MV-4-11 (cell line): ENCODE measurements at regions not wholly inside any gene's neighbourhood (a gene's known extent, or its start where the extent isn't known, plus 50 kb on each side); places are given as distances from the start of the nearest gene placed in this dataset.
"Not testable (repeated sequence)": the region's sequence is repeated elsewhere in the genome, so short reads cannot be mapped to it uniquely, and the experiment has no call there.

Experiments used
- DNase-seq: peaks from one replicate; lab custom pipeline; 2025; lab: John Stamatoyannopoulos, UW

- DNase-seq, result not testable (repeated sequence)
These were observed 84.6 kb upstream of the ZNG1F start for GRCh38 chr9:41273549-41274267.

DNA sequence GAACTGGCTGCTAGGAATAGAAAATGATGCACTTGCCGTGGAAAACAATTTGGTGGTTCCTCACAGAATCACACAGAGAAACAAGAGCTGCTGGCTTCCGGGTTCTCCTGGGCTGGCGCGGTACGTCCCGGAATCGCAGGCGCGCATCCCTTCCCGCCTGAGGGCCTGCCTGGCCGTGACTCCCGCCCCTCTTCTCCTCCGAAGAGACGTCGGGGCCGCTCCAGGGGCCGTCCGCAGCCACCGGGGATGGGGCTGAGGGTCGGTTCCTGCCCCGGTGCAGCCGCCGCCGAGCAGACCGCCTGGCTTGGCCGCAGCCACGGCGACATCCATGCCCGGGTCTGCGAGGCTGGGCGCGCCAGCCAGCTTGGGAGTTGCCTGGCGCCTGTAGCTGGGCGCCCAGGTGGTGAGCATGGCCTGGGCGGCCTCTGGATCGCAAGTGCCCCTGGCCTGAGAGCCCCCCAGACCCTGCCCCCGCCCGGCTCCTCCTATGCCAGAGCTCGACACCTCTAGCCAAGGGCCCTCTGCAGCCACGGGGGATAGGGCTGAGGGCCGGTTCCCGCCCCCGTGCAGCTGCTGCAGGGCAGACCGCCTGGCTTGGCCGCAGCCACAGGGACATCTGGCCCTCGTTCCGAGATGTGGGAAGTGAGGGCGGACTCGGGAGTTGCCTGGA, 83.9 kb upstream of the ZNG1F start:
- not testable (repeated sequence) for DNase-seq

DNA sequence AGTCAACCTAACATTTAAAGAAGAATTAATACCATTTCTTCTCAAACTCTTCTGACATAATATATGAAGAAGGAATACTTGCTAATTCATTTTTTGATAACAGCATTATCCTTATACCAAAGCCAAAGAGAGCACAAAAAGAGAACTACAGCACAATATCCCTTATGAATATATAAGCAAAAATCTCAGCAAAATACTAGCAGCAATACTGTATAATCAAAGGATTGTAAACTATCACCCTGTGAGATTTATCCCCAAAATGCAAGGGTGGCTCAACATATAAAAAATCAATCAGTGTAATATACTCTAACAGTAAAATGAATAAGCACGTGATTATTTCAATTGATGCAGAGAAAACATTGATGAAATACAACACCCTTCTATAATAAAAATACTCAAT, 81.9 kb upstream of the ZNG1F start:
- not testable (repeated sequence) for DNase-seq

GRCh38 chr9:41269471-41269870, 80.4 kb upstream of the ZNG1F start:
- not testable (repeated sequence) for DNase-seq

GRCh38 chr9:41269054-41269453, 79.9 kb upstream of the ZNG1F start:
- not testable (repeated sequence) for DNase-seq

DNA sequence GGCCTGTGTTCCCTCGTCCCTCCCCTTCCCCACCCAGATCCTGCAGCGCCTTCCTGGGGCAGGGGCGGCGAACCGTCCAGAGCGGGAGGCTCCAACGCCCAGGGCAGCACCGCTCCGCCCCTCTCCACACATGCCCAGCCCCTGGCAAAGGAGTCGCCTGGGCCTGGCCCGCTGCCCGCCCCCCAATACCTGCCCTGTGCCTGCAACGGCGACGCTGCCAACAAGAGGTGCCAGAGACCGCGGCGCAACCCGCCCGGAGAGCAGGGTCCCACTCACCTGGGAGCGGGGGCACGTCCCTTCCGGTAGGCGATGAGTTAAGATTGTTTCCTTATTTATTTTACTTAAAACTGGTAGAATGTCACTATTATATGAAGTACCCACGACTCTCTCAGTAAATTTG, 77.5 kb upstream of the ZNG1F start:
- DNase-seq, result not testable (repeated sequence)

DNA sequence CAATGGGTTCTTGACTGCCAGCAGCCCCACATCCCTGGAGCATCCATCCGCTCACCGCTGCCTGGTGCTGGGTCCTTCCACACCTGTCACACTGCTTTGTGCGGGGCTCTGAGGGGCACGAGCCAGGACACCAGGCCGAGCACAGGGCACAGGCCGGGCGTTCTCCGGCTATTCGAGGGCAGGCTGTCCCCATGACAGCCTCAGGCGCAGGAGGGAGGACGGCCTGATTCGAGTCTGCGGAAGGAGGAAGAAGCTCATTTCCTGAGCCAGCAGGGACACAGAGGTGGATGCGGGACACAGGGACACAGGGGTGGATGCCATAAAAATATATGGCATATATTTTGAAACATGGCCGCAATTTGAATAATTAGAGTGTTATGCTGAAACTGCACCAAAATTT, 76.9 kb upstream of the ZNG1F start:
- not testable (repeated sequence) for DNase-seq

GRCh38 chr9:41251973-41252372, 62.9 kb upstream of the ZNG1F start:
- DNase-seq, result not testable (repeated sequence)

GRCh38 chr9:41251101-41251500, 62.0 kb upstream of the ZNG1F start:
- DNase-seq, result not testable (repeated sequence)

DNA sequence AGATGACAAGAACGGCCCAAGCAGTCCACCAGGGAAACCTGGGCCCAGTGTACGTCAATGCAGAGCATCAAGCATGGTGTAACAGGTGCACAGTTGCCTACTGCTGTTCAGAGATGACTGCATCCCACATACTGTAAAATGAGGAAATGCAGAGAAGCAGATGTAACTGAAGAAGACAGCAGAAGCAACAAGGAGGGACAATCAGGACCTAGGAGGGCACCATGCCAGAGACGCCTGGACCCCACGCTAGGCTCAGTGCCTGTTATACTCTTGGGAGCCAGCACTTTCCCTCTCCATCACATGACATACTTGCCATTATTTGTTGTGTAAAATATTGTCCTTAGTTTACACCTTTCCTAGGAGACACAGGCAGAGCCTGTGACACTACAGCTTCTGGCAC, 57.6 kb upstream of the ZNG1F start:
- not testable (repeated sequence) for DNase-seq
